ENCODE measurements at regions not wholly inside any gene's neighbourhood (a gene's known extent, or its start where the extent isn't known, plus 50 kb on each side); places are given as distances from the start of the nearest gene placed in this dataset.
"Not testable (repeated sequence)": the region's sequence is repeated elsewhere in the genome, so short reads cannot be mapped to it uniquely, and the experiment has no call there.

DNA sequence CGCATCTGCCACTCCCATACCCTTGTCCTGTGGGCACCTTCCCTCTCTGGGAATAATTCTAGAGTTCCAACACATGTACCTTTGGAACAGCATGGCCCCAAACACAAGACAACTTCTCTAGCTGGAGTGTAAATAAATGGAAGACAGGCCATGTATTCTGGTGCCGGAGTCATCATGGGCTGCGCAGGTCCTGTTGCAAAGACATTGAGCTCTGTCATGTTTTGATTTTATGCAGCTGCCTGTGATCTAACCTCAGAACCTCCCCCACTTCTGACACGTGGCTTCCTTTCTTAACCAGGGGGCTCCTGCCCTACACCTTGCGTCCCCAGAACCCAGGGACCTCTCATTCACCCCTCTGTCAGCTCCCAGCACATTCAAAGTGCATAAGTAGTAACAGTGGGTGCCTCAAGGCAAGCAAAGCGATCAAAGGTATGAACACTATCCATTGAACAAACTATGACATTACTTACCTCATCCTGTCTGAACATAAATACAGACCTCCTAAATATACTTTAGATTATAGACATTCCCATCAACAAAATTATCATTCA lies 219.9 kb downstream of the FGFR2 start:
- Mint-ChIP-seq H3K27ac (no peak overlapping the region), H3K36me3 (ENCODE audit: low read depth) (peaks cover 1% of the 10 kb centered on the region), H3K27me3 (peaks cover 1% of the 10 kb centered on the region), H3K4me1 (no peaks in the 10 kb centered on the region), H3K9me3 (peaks cover 9% of the 10 kb centered on the region), H3K4me3 (no peak overlapping the region)
- DNase-seq (no peak), ATAC-seq (no peak)

- H3K27me3 Mint-ChIP-seq: peaks cover under 1% of the 10 kb centered on the region
- peaks cover 9% of the 10 kb centered on the region for H3K9me3 Mint-ChIP-seq
These were observed 219.2 kb downstream of the FGFR2 start for GRCh38 chr10:121379013-121379412.

DNA sequence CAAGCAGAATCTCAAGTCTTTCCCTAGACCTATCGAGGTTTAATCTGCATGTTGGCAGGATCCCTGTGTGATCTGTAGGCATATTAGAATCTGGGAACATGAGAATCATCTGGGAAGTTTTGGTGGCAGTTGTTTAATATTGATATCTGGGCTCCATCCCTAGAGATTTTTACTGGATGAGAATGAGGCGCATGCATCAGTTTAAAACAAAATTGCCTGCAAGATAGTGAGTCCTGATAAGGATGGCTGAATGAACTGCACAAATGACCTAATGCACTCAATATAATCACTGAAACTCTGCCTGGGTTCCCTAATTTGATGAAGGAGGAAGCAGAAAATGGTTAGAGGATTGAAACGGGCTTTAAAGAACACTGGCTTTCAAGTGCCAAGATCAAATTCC lies 218.0 kb downstream of the FGFR2 start:
- Mint-ChIP-seq H3K36me3 (ENCODE audit: low read depth) (peaks cover 1% of the 10 kb centered on the region), H3K27ac (no peak overlapping the region), H3K27me3 (no peaks in the 10 kb centered on the region), H3K4me3 (no peak overlapping the region), H3K4me1 (no peaks in the 10 kb centered on the region), H3K9me3 (peaks cover 9% of the 10 kb centered on the region)
- DNase-seq (no peak), ATAC-seq (no peak)

More at GRCh38 chr10:121379013-121379412, 219.2 kb downstream of the FGFR2 start:
- H3K4me1 Mint-ChIP-seq: no peaks in the 10 kb centered on the region
- H3K27ac Mint-ChIP-seq: no peak overlapping the region
- no peak overlapping the region for H3K4me3 Mint-ChIP-seq
- ATAC-seq (no peak), DNase-seq (no peak)
- peaks cover 1% of the 10 kb centered on the region for H3K36me3 Mint-ChIP-seq (ENCODE audit: low read depth)

GRCh38 chr10:121382029-121382520 lies 216.2 kb downstream of the FGFR2 start:
- H3K27ac Mint-ChIP-seq; DNase-seq; ATAC-seq; H3K27me3 Mint-ChIP-seq; H3K4me1 Mint-ChIP-seq; H3K36me3 Mint-ChIP-seq (ENCODE audit: low read depth); H3K9me3 Mint-ChIP-seq; H3K4me3 Mint-ChIP-seq: not testable (repeated sequence)

DNA sequence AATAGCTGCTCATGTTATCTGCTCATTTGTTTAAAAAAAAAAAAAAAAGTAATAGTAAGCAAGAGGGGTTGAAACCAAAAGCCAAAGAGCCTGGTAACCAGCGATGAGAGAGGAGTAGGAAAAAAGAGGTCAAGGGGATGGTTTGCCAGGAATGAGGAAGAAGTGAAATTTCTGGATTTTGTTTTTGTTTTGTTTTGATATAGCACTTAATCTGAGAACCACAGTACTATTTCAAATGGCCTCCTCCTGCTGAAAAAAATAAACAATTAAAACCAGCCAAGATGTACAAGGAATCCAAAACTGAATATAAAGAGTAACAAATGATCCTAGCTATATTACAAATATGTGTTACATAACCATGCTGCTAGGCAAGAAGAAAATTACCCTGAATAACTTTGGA lies 213.1 kb downstream of the FGFR2 start:
- ATAC-seq (no peak), DNase-seq (no peak)
- Mint-ChIP-seq H3K27me3 (no peaks in the 10 kb centered on the region), H3K4me3 (no peak overlapping the region), H3K4me1 (no peaks in the 10 kb centered on the region), H3K27ac (no peak overlapping the region), H3K36me3 (ENCODE audit: low read depth) (peaks cover 1% of the 10 kb centered on the region), H3K9me3 (peaks cover 5% of the 10 kb centered on the region)

- Mint-ChIP-seq H3K9me3 (peaks cover 4% of the 10 kb centered on the region), H3K4me1 (no peaks in the 10 kb centered on the region), H3K36me3 (ENCODE audit: low read depth) (no peaks in the 10 kb centered on the region), H3K27ac (no peak overlapping the region), H3K27me3 (no peaks in the 10 kb centered on the region), H3K4me3 (no peak overlapping the region)
- ATAC-seq (no peak), DNase-seq (no peak)
These were observed 205.6 kb downstream of the FGFR2 start for GRCh38 chr10:121392657-121393056.

- Mint-ChIP-seq H3K9me3 (peaks cover 4% of the 10 kb centered on the region), H3K4me1 (no peaks in the 10 kb centered on the region), H3K36me3 (ENCODE audit: low read depth) (no peaks in the 10 kb centered on the region), H3K27me3 (no peaks in the 10 kb centered on the region), H3K27ac (no peak overlapping the region), H3K4me3 (no peak overlapping the region)
- DNase-seq (no peak), ATAC-seq (no peak)
These were observed 204.7 kb downstream of the FGFR2 start for GRCh38 chr10:121393522-121393921.

GRCh38 chr10:121400507-121400906 lies 197.7 kb downstream of the FGFR2 start:
- H3K27me3 Mint-ChIP-seq; H3K27ac Mint-ChIP-seq; H3K36me3 Mint-ChIP-seq (ENCODE audit: low read depth); DNase-seq; ATAC-seq; H3K9me3 Mint-ChIP-seq; H3K4me3 Mint-ChIP-seq; H3K4me1 Mint-ChIP-seq: not testable (repeated sequence)

DNA sequence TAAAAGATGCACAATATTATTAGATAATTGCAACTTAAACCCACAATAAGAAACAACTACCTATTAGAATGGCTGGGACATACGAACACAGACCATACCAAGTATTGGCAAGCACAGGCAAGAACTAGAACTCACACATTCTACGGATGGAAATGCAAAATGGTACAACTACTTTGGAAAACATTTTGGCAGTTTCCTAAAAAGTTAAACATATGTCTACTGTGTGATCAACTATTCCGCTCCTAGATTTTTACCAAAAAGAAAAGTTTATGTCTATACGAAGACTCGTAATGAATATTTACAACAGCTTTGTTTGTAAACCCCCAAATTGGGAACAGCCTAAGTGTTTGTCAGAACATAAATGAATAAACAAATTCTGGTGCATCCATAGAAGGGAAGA lies 194.7 kb downstream of the FGFR2 start:
- no peaks in the 10 kb centered on the region for H3K9me3 Mint-ChIP-seq
- H3K4me1 Mint-ChIP-seq: no peaks in the 10 kb centered on the region
- no peak for DNase-seq
- H3K36me3 Mint-ChIP-seq (ENCODE audit: low read depth): no peaks in the 10 kb centered on the region
- H3K4me3 Mint-ChIP-seq: no peak overlapping the region
- H3K27ac Mint-ChIP-seq: no peak overlapping the region
- H3K27me3 Mint-ChIP-seq: no peaks in the 10 kb centered on the region
- ATAC-seq: no peak

DNA sequence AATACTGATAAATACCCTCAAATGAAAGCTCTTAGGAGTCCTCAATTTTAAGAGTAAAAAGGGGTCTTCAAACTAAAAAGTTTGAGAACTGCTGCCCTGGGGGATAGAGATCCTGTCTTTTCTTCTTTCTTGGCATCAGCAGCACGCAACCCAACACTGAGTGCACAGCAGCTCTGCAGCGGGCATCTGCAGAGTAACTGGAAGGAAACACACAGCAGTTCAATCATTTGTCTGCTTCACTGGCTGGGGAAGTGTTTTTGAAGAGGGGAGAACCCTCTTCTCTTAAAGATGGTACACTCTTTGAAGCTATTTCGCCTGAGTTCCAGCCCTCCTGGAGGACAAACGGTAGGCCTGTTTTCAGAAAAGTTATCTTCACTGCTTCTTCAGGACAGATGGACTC lies 193.6 kb downstream of the FGFR2 start:
- no peaks in the 10 kb centered on the region for H3K36me3 Mint-ChIP-seq (ENCODE audit: low read depth)
- DNase-seq: no peak
- no peaks in the 10 kb centered on the region for H3K4me1 Mint-ChIP-seq
- no peak overlapping the region for H3K27ac Mint-ChIP-seq
- ATAC-seq: no peak
- H3K4me3 Mint-ChIP-seq: no peak overlapping the region
- no peaks in the 10 kb centered on the region for H3K27me3 Mint-ChIP-seq
- no peaks in the 10 kb centered on the region for H3K9me3 Mint-ChIP-seq

DNA sequence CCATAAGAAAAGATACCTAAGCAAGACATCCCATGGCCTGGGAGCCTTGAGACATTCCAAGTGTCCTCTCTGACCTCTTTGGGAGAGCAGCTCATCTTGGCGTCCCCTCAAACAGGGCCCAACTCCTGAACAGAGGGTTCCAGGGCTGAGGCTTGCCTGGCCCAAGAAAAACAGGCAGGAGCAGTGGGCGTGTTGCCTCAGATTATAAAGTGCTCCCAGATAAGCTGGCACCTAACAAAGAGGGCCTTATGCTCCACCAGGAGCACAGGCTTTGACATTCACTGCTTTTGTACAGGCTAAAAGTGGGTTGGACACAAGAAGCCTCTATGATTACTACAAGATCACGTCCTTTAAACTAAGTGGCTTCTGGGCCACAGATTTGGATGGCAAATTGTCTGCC lies 193.1 kb downstream of the FGFR2 start:
- ATAC-seq (no peak), DNase-seq (no peak)
- Mint-ChIP-seq H3K4me1 (no peaks in the 10 kb centered on the region), H3K9me3 (no peaks in the 10 kb centered on the region), H3K27ac (no peak overlapping the region), H3K4me3 (no peak overlapping the region), H3K27me3 (no peaks in the 10 kb centered on the region), H3K36me3 (ENCODE audit: low read depth) (no peaks in the 10 kb centered on the region)

DNA sequence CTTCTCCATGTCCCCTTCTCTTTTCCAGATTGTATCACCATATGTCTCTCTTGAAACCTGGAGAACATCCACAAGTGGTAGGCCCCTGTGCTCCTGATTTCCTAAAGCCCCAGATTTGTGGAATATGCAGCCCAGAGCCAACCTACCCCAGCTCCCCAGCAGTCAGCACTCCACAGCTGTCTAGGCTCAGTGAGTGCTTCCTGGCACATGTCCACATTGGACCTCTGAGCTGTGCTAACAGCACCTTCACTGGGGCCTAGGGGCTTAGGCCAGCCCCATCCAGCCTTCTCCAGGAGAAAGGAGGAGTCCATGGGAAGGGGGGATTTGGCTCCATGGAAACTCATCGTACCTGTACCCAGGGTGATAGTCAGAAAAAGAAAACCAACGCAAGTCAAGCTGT lies 192.7 kb downstream of the FGFR2 start:
- Mint-ChIP-seq H3K36me3 (ENCODE audit: low read depth) (no peaks in the 10 kb centered on the region), H3K9me3 (no peaks in the 10 kb centered on the region), H3K27ac (no peak overlapping the region), H3K27me3 (no peaks in the 10 kb centered on the region), H3K4me1 (no peaks in the 10 kb centered on the region), H3K4me3 (no peak overlapping the region)
- DNase-seq: no peak
- ATAC-seq: no peak

DNA sequence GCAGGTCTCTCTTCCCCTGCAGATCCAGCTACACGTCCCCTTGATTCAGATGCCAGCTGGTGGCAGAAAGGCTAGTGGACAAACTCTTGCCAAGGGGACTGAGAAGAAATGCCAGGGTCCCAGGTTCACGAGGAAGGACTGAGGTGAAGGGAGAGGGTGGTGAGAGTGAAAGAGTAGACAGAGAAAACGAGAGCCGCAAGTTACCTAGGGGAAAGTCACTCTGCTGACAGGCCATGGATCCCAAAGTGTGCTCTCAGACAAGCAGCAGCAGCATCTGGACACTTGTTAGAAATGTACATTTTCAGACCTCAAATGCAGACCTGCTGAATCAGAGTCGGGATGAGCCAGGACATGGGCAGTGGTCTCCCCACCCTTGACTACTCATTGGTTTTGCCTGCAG lies 192.3 kb downstream of the FGFR2 start:
- H3K36me3 Mint-ChIP-seq (ENCODE audit: low read depth): no peaks in the 10 kb centered on the region
- DNase-seq: no peak
- no peaks in the 10 kb centered on the region for H3K27me3 Mint-ChIP-seq
- H3K4me1 Mint-ChIP-seq: no peaks in the 10 kb centered on the region
- H3K4me3 Mint-ChIP-seq: no peak overlapping the region
- H3K9me3 Mint-ChIP-seq: no peaks in the 10 kb centered on the region
- no peak overlapping the region for H3K27ac Mint-ChIP-seq
- ATAC-seq: no peak

DNA sequence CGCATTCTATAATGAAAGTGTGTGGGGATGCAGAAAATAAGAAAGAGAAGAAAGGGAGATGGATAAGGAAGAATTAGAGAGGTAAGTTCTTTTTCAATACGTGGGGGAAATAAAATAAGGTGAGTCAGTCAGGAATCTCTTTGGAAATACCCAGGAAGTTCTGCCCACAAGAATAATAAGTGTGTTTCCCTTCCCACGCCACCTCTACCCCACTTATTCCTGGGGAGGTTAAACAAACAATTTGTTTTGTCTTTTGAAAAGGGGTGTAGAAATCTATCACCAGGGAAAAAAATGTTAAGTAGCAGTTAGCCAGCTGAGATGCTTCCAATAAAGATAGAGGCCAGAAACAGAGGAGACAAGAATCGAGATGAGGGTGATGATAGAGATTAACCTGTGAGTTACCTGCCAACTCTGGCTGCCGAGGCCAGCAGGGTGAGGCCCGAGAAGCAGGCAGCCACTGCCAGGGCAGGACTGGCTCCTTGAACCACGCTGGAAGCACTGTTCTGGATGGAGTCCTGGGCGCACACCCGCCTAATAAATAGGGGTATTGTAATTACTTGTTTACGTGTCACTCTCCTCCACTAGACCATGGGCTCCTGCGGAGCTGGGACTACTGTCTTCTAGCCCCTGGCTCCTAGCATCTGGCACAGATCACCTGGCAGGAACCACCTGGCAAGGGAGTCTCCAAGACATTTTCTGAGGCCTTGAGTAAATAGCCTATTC lies 191.3 kb downstream of the FGFR2 start:
- DNase-seq: no peak
- H3K27me3 Mint-ChIP-seq: no peaks in the 10 kb centered on the region
- H3K4me1 Mint-ChIP-seq: no peaks in the 10 kb centered on the region
- no peak overlapping the region for H3K27ac Mint-ChIP-seq
- no peak for ATAC-seq
- no peaks in the 10 kb centered on the region for H3K36me3 Mint-ChIP-seq (ENCODE audit: low read depth)
- H3K9me3 Mint-ChIP-seq: no peaks in the 10 kb centered on the region
- no peak overlapping the region for H3K4me3 Mint-ChIP-seq

DNA sequence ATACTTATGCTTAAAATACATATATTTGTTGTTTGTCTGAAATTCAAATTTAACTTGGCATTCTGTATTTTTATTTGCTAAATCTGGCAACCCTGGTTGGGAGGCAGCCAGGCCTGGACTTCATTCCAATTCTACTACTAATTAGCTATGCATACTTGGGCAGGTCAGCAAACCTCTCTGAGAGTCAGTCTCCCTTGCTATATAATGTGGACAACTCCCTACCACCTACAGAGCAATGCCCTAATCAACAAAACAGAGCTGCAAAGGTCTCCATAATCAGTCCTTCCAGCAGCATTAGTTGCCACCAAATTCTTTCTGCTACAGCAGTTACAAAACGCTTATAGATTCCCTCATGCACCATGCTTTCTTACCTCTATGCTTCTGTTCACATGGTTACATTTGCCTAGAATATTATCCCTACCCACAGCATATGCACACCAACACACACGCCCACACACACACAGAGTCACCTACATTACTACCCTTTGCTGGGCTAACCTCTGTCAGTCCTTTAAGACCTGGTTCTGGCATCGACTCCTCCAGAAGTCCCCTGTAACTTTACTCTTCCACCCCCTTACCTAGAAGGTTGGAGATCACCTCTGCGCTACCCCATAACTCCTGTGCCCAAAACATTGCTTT lies 188.7 kb downstream of the FGFR2 start:
- no peak for ATAC-seq
- Mint-ChIP-seq H3K4me1 (no peaks in the 10 kb centered on the region), H3K36me3 (ENCODE audit: low read depth) (no peaks in the 10 kb centered on the region), H3K9me3 (peaks cover 6% of the 10 kb centered on the region), H3K27me3 (no peaks in the 10 kb centered on the region), H3K27ac (no peak overlapping the region), H3K4me3 (no peak overlapping the region)
- DNase-seq: no peak
